Activated CD4-positive, alpha-beta memory T cell treated with anti-CD3 and anti-CD28 coated beads for 36 hours (primary cell): ENCODE measurements at regions not wholly inside any gene's neighbourhood (a gene's known extent, or its start where the extent isn't known, plus 50 kb on each side); places are given as distances from the start of the nearest gene placed in this dataset.

ENCODE experiments used
- CTCF ChIA-PET: fragments of 350-600 bp; sonication (Branson Sonifier 250); formaldehyde crosslinking; loops from one replicate; lab custom pipeline; 2021; ENCODE audit warnings: antibody characterized with exemption, inconsistent platforms; lab: Charles Lee
- POLR2A ChIA-PET: fragments of 350-600 bp; sonication (Branson Sonifier 250); formaldehyde crosslinking; loops from one replicate; lab custom pipeline; 2021; ENCODE audit warnings: antibody characterized with exemption; lab: Charles Lee
- DNase-seq: peaks from one replicate; pipeline ENCODE4 v3.0.0-alpha.2; 2020
- H3K27ac Mint-ChIP-seq: one replicate; pipeline ENCODE4 v1.8.0; 2021; ENCODE audit warnings: mixed read lengths
- H3K27me3 Mint-ChIP-seq: one replicate; pipeline ENCODE4 v1.8.0; 2021; ENCODE audit warnings: mixed read lengths
- H3K36me3 Mint-ChIP-seq: one replicate; pipeline ENCODE4 v1.8.0; 2021; ENCODE audit warnings: mixed read lengths
- H3K4me1 Mint-ChIP-seq: one replicate; pipeline ENCODE4 v1.8.0; 2021; ENCODE audit warnings: low read depth, mixed read lengths
- H3K4me3 Mint-ChIP-seq: one replicate; pipeline ENCODE4 v1.8.0; 2021; ENCODE audit warnings: mild to moderate bottlenecking, mixed read lengths
- H3K9me3 Mint-ChIP-seq: one replicate; pipeline ENCODE4 v1.8.0; 2021; ENCODE audit warnings: mixed read lengths
- intact Hi-C: fragments of 100-400 bp; cut with micrococcal nuclease; formaldehyde crosslinking; loops from one replicate; pipeline ENCODE4 v1.15.1; 2023

- Mint-ChIP-seq H3K4me3 (no peak overlapping the region), H3K36me3 (no peaks in the 10 kb centered on the region), H3K9me3 (no peaks in the 10 kb centered on the region), H3K27me3 (no peaks in the 10 kb centered on the region), H3K4me1 (peaks cover 10% of the 10 kb centered on the region), H3K27ac (no peak overlapping the region)
- ChIA-PET CTCF (no interaction called here), POLR2A (no interaction called here)
- intact Hi-C loops, result loop anchor here (10.0 kb wide), 1 partner anchor 185 kb away; no protein-coding TSS in a partner anchor
- DNase-seq, result no peak
These were observed 272.1 kb downstream of the BCL11B start for GRCh38 chr14:98999901-99000300.

- H3K36me3 Mint-ChIP-seq, result no peaks in the 10 kb centered on the region
- no peak overlapping the region for H3K27ac Mint-ChIP-seq
- DNase-seq, result no peak
- ChIA-PET CTCF (no interaction called here), POLR2A (no interaction called here)
- intact Hi-C loops, result no loop called here
- H3K27me3 Mint-ChIP-seq, result no peaks in the 10 kb centered on the region
- no peaks in the 10 kb centered on the region for H3K9me3 Mint-ChIP-seq
- no peaks in the 10 kb centered on the region for H3K4me1 Mint-ChIP-seq
- no peak overlapping the region for H3K4me3 Mint-ChIP-seq
These were observed 270.8 kb downstream of the BCL11B start for GRCh38 chr14:99001241-99001640.

GRCh38 chr14:99003646-99004045, 268.4 kb downstream of the BCL11B start:
- Mint-ChIP-seq H3K4me3 (no peak overlapping the region), H3K27me3 (no peaks in the 10 kb centered on the region), H3K36me3 (no peaks in the 10 kb centered on the region), H3K27ac (no peak overlapping the region), H3K9me3 (no peaks in the 10 kb centered on the region), H3K4me1 (no peaks in the 10 kb centered on the region)
- POLR2A ChIA-PET, result no interaction called here
- intact Hi-C loops, result no loop called here
- DNase-seq, result no peak
- CTCF ChIA-PET, result no interaction called here

GRCh38 chr14:99004112-99004511, 267.9 kb downstream of the BCL11B start:
- no peaks in the 10 kb centered on the region for H3K9me3 Mint-ChIP-seq
- CTCF ChIA-PET, result no interaction called here
- no peak overlapping the region for H3K4me3 Mint-ChIP-seq
- peaks cover under 1% of the 10 kb centered on the region for H3K4me1 Mint-ChIP-seq
- POLR2A ChIA-PET, result no interaction called here
- H3K27me3 Mint-ChIP-seq, result no peaks in the 10 kb centered on the region
- intact Hi-C loops, result no loop called here
- DNase-seq, result no peak
- no peak overlapping the region for H3K27ac Mint-ChIP-seq
- no peaks in the 10 kb centered on the region for H3K36me3 Mint-ChIP-seq

GRCh38 chr14:99006276-99006675, 265.7 kb downstream of the BCL11B start:
- DNase-seq, result no peak
- ChIA-PET POLR2A (no interaction called here), CTCF (no interaction called here)
- no peak overlapping the region for H3K27ac Mint-ChIP-seq
- peaks cover 10% of the 10 kb centered on the region for H3K4me1 Mint-ChIP-seq
- no peaks in the 10 kb centered on the region for H3K36me3 Mint-ChIP-seq
- intact Hi-C loops, result no loop called here
- H3K27me3 Mint-ChIP-seq, result no peaks in the 10 kb centered on the region
- H3K9me3 Mint-ChIP-seq, result no peaks in the 10 kb centered on the region
- H3K4me3 Mint-ChIP-seq, result no peak overlapping the region

GRCh38 chr14:99007795-99008194, 264.2 kb downstream of the BCL11B start:
- H3K36me3 Mint-ChIP-seq, result no peaks in the 10 kb centered on the region
- H3K4me3 Mint-ChIP-seq, result no peak overlapping the region
- ChIA-PET POLR2A (no interaction called here), CTCF (no interaction called here)
- no peak for DNase-seq
- peaks cover 10% of the 10 kb centered on the region for H3K4me1 Mint-ChIP-seq
- no peaks in the 10 kb centered on the region for H3K9me3 Mint-ChIP-seq
- intact Hi-C loops, result no loop called here
- no peak overlapping the region for H3K27ac Mint-ChIP-seq
- H3K27me3 Mint-ChIP-seq, result no peaks in the 10 kb centered on the region

- peak overlapping the region; percentile 23 for H3K4me3 Mint-ChIP-seq
These were observed 262.1 kb downstream of the BCL11B start for GRCh38 chr14:99009871-99010270.

GRCh38 chr14:99011385-99011784, 260.6 kb downstream of the BCL11B start:
- peaks cover 10% of the 10 kb centered on the region for H3K4me1 Mint-ChIP-seq
- H3K36me3 Mint-ChIP-seq, result no peaks in the 10 kb centered on the region
- ChIA-PET CTCF (no interaction called here), POLR2A (no interaction called here)
- no peak for DNase-seq
- no peak overlapping the region for H3K4me3 Mint-ChIP-seq
- no peak overlapping the region for H3K27ac Mint-ChIP-seq
- H3K27me3 Mint-ChIP-seq, result no peaks in the 10 kb centered on the region
- H3K9me3 Mint-ChIP-seq, result no peaks in the 10 kb centered on the region
- intact Hi-C loops, result no loop called here

More at GRCh38 chr14:99009871-99010270, 262.1 kb downstream of the BCL11B start:
- DNase-seq, result peak; percentile 15
- ChIA-PET POLR2A (no interaction called here), CTCF (no interaction called here)
- intact Hi-C loops, result no loop called here
- H3K27me3 Mint-ChIP-seq, result no peaks in the 10 kb centered on the region
- no peaks in the 10 kb centered on the region for H3K9me3 Mint-ChIP-seq
- no peaks in the 10 kb centered on the region for H3K36me3 Mint-ChIP-seq
- no peak overlapping the region for H3K27ac Mint-ChIP-seq
- peaks cover 10% of the 10 kb centered on the region for H3K4me1 Mint-ChIP-seq

- no peak for DNase-seq
These were observed 259.3 kb downstream of the BCL11B start for GRCh38 chr14:99012703-99013102.

GRCh38 chr14:99015833-99016232, 256.2 kb downstream of the BCL11B start:
- DNase-seq, result no peak
- intact Hi-C loops, result no loop called here
- H3K4me3 Mint-ChIP-seq, result no peak overlapping the region
- H3K9me3 Mint-ChIP-seq, result no peaks in the 10 kb centered on the region
- ChIA-PET POLR2A (no interaction called here), CTCF (no interaction called here)
- peaks cover 9% of the 10 kb centered on the region for H3K4me1 Mint-ChIP-seq
- H3K36me3 Mint-ChIP-seq, result no peaks in the 10 kb centered on the region
- no peaks in the 10 kb centered on the region for H3K27me3 Mint-ChIP-seq
- no peak overlapping the region for H3K27ac Mint-ChIP-seq

More at GRCh38 chr14:99012703-99013102, 259.3 kb downstream of the BCL11B start:
- intact Hi-C loops, result no loop called here
- no peaks in the 10 kb centered on the region for H3K9me3 Mint-ChIP-seq
- ChIA-PET CTCF (no interaction called here), POLR2A (no interaction called here)
- no peak overlapping the region for H3K27ac Mint-ChIP-seq
- no peak overlapping the region for H3K4me3 Mint-ChIP-seq
- no peaks in the 10 kb centered on the region for H3K36me3 Mint-ChIP-seq
- no peaks in the 10 kb centered on the region for H3K27me3 Mint-ChIP-seq
- H3K4me1 Mint-ChIP-seq, result peaks cover 10% of the 10 kb centered on the region

GRCh38 chr14:99023371-99023770, 248.6 kb downstream of the BCL11B start:
- CTCF ChIA-PET, result interaction anchor here (0.6 kb wide), 1 partner anchor 119 kb away, joined by 3 read pairs; no protein-coding TSS in a partner anchor
- H3K36me3 Mint-ChIP-seq, result no peaks in the 10 kb centered on the region

GRCh38 chr14:99024926-99025325, 247.1 kb downstream of the BCL11B start:
- Mint-ChIP-seq H3K9me3 (peaks cover 3% of the 10 kb centered on the region), H3K4me3 (no peak overlapping the region), H3K36me3 (no peaks in the 10 kb centered on the region), H3K27me3 (no peaks in the 10 kb centered on the region), H3K4me1 (peaks cover 30% of the 10 kb centered on the region), H3K27ac (no peak overlapping the region)
- no peak for DNase-seq
- intact Hi-C loops, result no loop called here
- POLR2A ChIA-PET, result no interaction called here
- CTCF ChIA-PET, result no interaction called here

More at GRCh38 chr14:99023371-99023770, 248.6 kb downstream of the BCL11B start:
- POLR2A ChIA-PET, result no interaction called here
- H3K27me3 Mint-ChIP-seq, result no peaks in the 10 kb centered on the region
- intact Hi-C loops, result no loop called here
- peaks cover 32% of the 10 kb centered on the region for H3K4me1 Mint-ChIP-seq
- no peak overlapping the region for H3K4me3 Mint-ChIP-seq
- no peak for DNase-seq
- no peak overlapping the region for H3K27ac Mint-ChIP-seq
- peaks cover 3% of the 10 kb centered on the region for H3K9me3 Mint-ChIP-seq

GRCh38 chr14:99025418-99025817, 246.6 kb downstream of the BCL11B start:
- ChIA-PET POLR2A (no interaction called here), CTCF (interaction anchor here (1.0 kb wide), 1 partner anchor 205 kb away, joined by 4 read pairs; no protein-coding TSS in a partner anchor)
- Mint-ChIP-seq H3K36me3 (no peaks in the 10 kb centered on the region), H3K4me1 (peaks cover 27% of the 10 kb centered on the region), H3K4me3 (no peak overlapping the region), H3K27ac (no peak overlapping the region), H3K9me3 (peaks cover 3% of the 10 kb centered on the region), H3K27me3 (no peaks in the 10 kb centered on the region)
- intact Hi-C loops, result no loop called here
- DNase-seq, result no peak
